Calu3 (cell line): ENCODE measurements at regions not wholly inside any gene's neighbourhood (a gene's known extent, or its start where the extent isn't known, plus 50 kb on each side); places are given as distances from the start of the nearest gene placed in this dataset.
"Not testable (repeated sequence)": the region's sequence is repeated elsewhere in the genome, so short reads cannot be mapped to it uniquely, and the experiment has no call there.

ENCODE experiments used
- BruUV-seq: library from RNA; stranded (reverse); fragments of 400-500 nt; replicated peaks from 2 replicates; lab custom pipeline; 2021; lab: Mats Ljungman, UMichigan
- CTCF ChIA-PET: fragments of 300-600 bp; sonication (Branson Sonifier 250); formaldehyde crosslinking; loops from one replicate; lab custom pipeline; 2022; ENCODE audit warnings: antibody characterized with exemption; lab: Charles Lee
- DNase-seq: peaks from one replicate; pipeline ENCODE4 v3.0.0; 2022
- H3K27ac Mint-ChIP-seq: one replicate; pipeline ENCODE4 v1.8.0; 2022; ENCODE audit warnings: mixed read lengths; ENCODE audit not compliant: unreplicated experiment
- H3K27me3 Mint-ChIP-seq: one replicate; pipeline ENCODE4 v1.8.0; 2022; ENCODE audit warnings: mixed read lengths; ENCODE audit not compliant: unreplicated experiment
- H3K36me3 Mint-ChIP-seq: one replicate; pipeline ENCODE4 v1.8.0; 2022; ENCODE audit warnings: mild to moderate bottlenecking, moderate library complexity, mixed read lengths; ENCODE audit not compliant: insufficient read depth, unreplicated experiment
- H3K4me1 Mint-ChIP-seq: one replicate; pipeline ENCODE4 v1.8.0; 2022; ENCODE audit warnings: mild to moderate bottlenecking, low read depth, mixed read lengths; ENCODE audit not compliant: unreplicated experiment
- H3K4me3 Mint-ChIP-seq: one replicate; pipeline ENCODE4 v1.8.0; 2022; ENCODE audit warnings: mild to moderate bottlenecking, low read depth, moderate library complexity, mixed read lengths; ENCODE audit not compliant: unreplicated experiment
- H3K9me3 Mint-ChIP-seq: one replicate; pipeline ENCODE4 v1.8.0; 2022; ENCODE audit warnings: low read depth, mixed read lengths; ENCODE audit not compliant: unreplicated experiment
- CTCF ChIP-seq: fragments of 200-600 bp; IDR thresholded peaks from one replicate; pipeline ENCODE4 v1.8.0; 2022; ENCODE audit warnings: antibody characterized with exemption; ENCODE audit not compliant: unreplicated experiment
- intact Hi-C: fragments of 100-400 bp; cut with micrococcal nuclease; formaldehyde crosslinking; loops from one replicate; pipeline ENCODE4 v1.10.0; 2022; ENCODE audit not compliant: unreplicated experiment

GRCh38 chr14:76293923-76294322 is 82.0 kb upstream of the ESRRB start:
- Mint-ChIP-seq H3K36me3 (peaks cover 3% of the 10 kb centered on the region), H3K27ac (peak overlapping the region; percentile 83), H3K27me3 (peaks cover 11% of the 10 kb centered on the region), H3K4me3 (no peak overlapping the region), H3K4me1 (peaks cover 18% of the 10 kb centered on the region), H3K9me3 (peaks cover 3% of the 10 kb centered on the region)
- CTCF ChIA-PET: interaction anchor here (0.7 to 1.3 kb wide), 2 partner anchors 17 to 1064 kb away, joined by 5 read pairs; no protein-coding TSS in a partner anchor
- intact Hi-C loops: no loop called here
- no TSS peak for BruUV-seq
- no peak for TF ChIP-seq CTCF
- peak; percentile 72 for DNase-seq

- intact Hi-C loops: no loop called here
- Mint-ChIP-seq H3K9me3 (peaks cover 3% of the 10 kb centered on the region), H3K27ac (no peak overlapping the region), H3K4me1 (peaks cover 18% of the 10 kb centered on the region), H3K4me3 (no peak overlapping the region), H3K27me3 (peaks cover 17% of the 10 kb centered on the region), H3K36me3 (peaks cover 3% of the 10 kb centered on the region)
- DNase-seq: no peak
- TF ChIP-seq CTCF: no peak
- CTCF ChIA-PET: no interaction called here
- no TSS peak for BruUV-seq
Measured at GRCh38 chr14:76294876-76295275, 81.1 kb upstream of the ESRRB start.

- peaks cover 11% of the 10 kb centered on the region for H3K4me1 Mint-ChIP-seq
- CTCF ChIA-PET: no interaction called here
- H3K4me3 Mint-ChIP-seq: no peak overlapping the region
- H3K9me3 Mint-ChIP-seq: no peaks in the 10 kb centered on the region
- BruUV-seq: no TSS peak
- no peak for DNase-seq
- no peak overlapping the region for H3K27ac Mint-ChIP-seq
- no peak for TF ChIP-seq CTCF
- H3K27me3 Mint-ChIP-seq: peaks cover 33% of the 10 kb centered on the region
- H3K36me3 Mint-ChIP-seq: peaks cover 3% of the 10 kb centered on the region
- intact Hi-C loops: no loop called here
Measured at GRCh38 chr14:76298896-76299295, 77.0 kb upstream of the ESRRB start.

GRCh38 chr14:76303188-76303587 is 72.7 kb upstream of the ESRRB start:
- H3K9me3 Mint-ChIP-seq, H3K36me3 Mint-ChIP-seq, H3K27ac Mint-ChIP-seq, H3K4me1 Mint-ChIP-seq, BruUV-seq, intact Hi-C loops, CTCF ChIA-PET, H3K4me3 Mint-ChIP-seq, DNase-seq: not testable (repeated sequence)
- peaks cover 44% of the 10 kb centered on the region for H3K27me3 Mint-ChIP-seq

- intact Hi-C loops: no loop called here
- DNase-seq: no peak
- Mint-ChIP-seq H3K9me3 (no peaks in the 10 kb centered on the region), H3K4me1 (no peaks in the 10 kb centered on the region), H3K27me3 (peaks cover 32% of the 10 kb centered on the region), H3K36me3 (no peaks in the 10 kb centered on the region), H3K27ac (no peak overlapping the region), H3K4me3 (no peak overlapping the region)
- CTCF ChIA-PET: no interaction called here
- no peak for TF ChIP-seq CTCF
- no TSS peak for BruUV-seq
Measured at GRCh38 chr14:76304536-76305267, 71.2 kb upstream of the ESRRB start.
